MM.1S (cell line): ENCODE measurements at regions not wholly inside any gene's neighbourhood (a gene's known extent, or its start where the extent isn't known, plus 50 kb on each side); places are given as distances from the start of the nearest gene placed in this dataset.

Experiments used
- CTCF ChIP-seq: fragments of 300-600 bp; sonication (generic); IDR thresholded peaks from 2 replicates; pipeline ENCODE4 v1.5.1; 2016; ENCODE audit warnings: antibody characterized with exemption, low read length, mixed read lengths
- EZH2phosphoT487 ChIP-seq: fragments of 300-600 bp; sonication (generic); IDR thresholded peaks from 2 replicates; pipeline ENCODE4 v1.6.1; 2018; ENCODE audit warnings: antibody characterized with exemption, low read length

GRCh38 chr10:78961760-78962159 lies 107.0 kb upstream of the ZMIZ1 start:
- TF ChIP-seq CTCF (no peak), EZH2phosphoT487 (no peak)
